ENCODE measurements at regions not wholly inside any gene's neighbourhood (a gene's known extent, or its start where the extent isn't known, plus 50 kb on each side); places are given as distances from the start of the nearest gene placed in this dataset.

GRCh38 chr2:9778012-9778411 lies 65.3 kb upstream of the TAF1B start:
- Histone ChIP-seq H3K4me1 (ENCODE audit: control insufficient read depth, insufficient read depth, low read depth, low read length) (no peaks in the 10 kb centered on the region), H2AFZ (ENCODE audit: low read depth, low read length) (no peak overlapping the region), H3K4me3 (ENCODE audit: insufficient read depth in 1 of 2, low read depth in 1 of 2, low read length in 2 of 2) (no peak overlapping the region), H4K91ac (ENCODE audit: low read length) (no peak overlapping the region), H2BK12ac (ENCODE audit: low read length in 2 of 2) (no peak overlapping the region), H3K27ac (ENCODE audit: low read length, poor library complexity, severe bottlenecking) (no peak overlapping the region), H3K23ac (ENCODE audit: low read length in 2 of 2) (peak overlapping the region in 1 of 2 experiments; percentile 26), H3K14ac (ENCODE audit: low read length in 2 of 2) (no peak overlapping the region), H2AK5ac (ENCODE audit: low read length, severe bottlenecking) (no peak overlapping the region), H3K18ac (ENCODE audit: low read depth in 1 of 2, low read length in 2 of 2) (no peak overlapping the region), H3K9ac (ENCODE audit: low read length) (peak overlapping the region; percentile 79), H3K27me3 (ENCODE audit: control insufficient read depth in 1 of 2, insufficient read depth in 1 of 2, low read length in 2 of 2) (no peaks in the 10 kb centered on the region), H3K79me1 (replicated peaks; ENCODE audit: low read length, poor library complexity, severe bottlenecking) (no peaks in the 10 kb centered on the region), H3K4ac (ENCODE audit: low read depth in 1 of 2, low read length in 2 of 2) (no peak overlapping the region), H4K8ac (ENCODE audit: low read length) (no peak overlapping the region), H3K9me3 (ENCODE audit: control insufficient read depth, low read length) (no peaks in the 10 kb centered on the region), H2BK120ac (ENCODE audit: low read depth, low read length) (no peak overlapping the region), H3K4me2 (ENCODE audit: low read length, poor library complexity, severe bottlenecking) (no peak overlapping the region), H3K36me3 (ENCODE audit: control insufficient read depth in 1 of 2, insufficient read depth in 2 of 2, low read depth in 1 of 2, low read length in 2 of 2) (no peaks in the 10 kb centered on the region), H2BK5ac (ENCODE audit: low read depth, low read length, poor library complexity, severe bottlenecking) (no peak overlapping the region), H2BK15ac (ENCODE audit: low read depth, poor library complexity, severe bottlenecking) (no peak overlapping the region)
- WGBS = 75% methylated on average over 9 of the region's 9 CpGs
- DNase-seq = no peak

GRCh38 chr2:9778471-9779316 lies 64.6 kb upstream of the TAF1B start:
- H3K4me1 ChIP-seq (ENCODE audit: control insufficient read depth, insufficient read depth, low read depth, low read length) = no peaks in the 10 kb centered on the region
- WGBS = 78% methylated on average over 17 of the region's 17 CpGs
- H2BK15ac ChIP-seq (ENCODE audit: low read depth, poor library complexity, severe bottlenecking) = no peak overlapping the region
- no peak overlapping the region for H3K27ac ChIP-seq (ENCODE audit: low read length, poor library complexity, severe bottlenecking)
- no peak overlapping the region for H3K23ac ChIP-seq (ENCODE audit: low read length in 2 of 2)
- H3K9ac ChIP-seq (ENCODE audit: low read length) = peak overlapping the region; percentile 79
- no peak overlapping the region for H4K8ac ChIP-seq (ENCODE audit: low read length)
- no peak overlapping the region for H2BK120ac ChIP-seq (ENCODE audit: low read depth, low read length)
- no peak for DNase-seq
- no peaks in the 10 kb centered on the region for H3K79me1 ChIP-seq (replicated peaks; ENCODE audit: low read length, poor library complexity, severe bottlenecking)
- no peaks in the 10 kb centered on the region for H3K27me3 ChIP-seq (ENCODE audit: control insufficient read depth in 1 of 2, insufficient read depth in 1 of 2, low read length in 2 of 2)
- H3K36me3 ChIP-seq (ENCODE audit: control insufficient read depth in 1 of 2, insufficient read depth in 2 of 2, low read depth in 1 of 2, low read length in 2 of 2) = no peaks in the 10 kb centered on the region
- H4K91ac ChIP-seq (ENCODE audit: low read length) = no peak overlapping the region
- no peak overlapping the region for H2BK12ac ChIP-seq (ENCODE audit: low read length in 2 of 2)
- H3K4me2 ChIP-seq (ENCODE audit: low read length, poor library complexity, severe bottlenecking) = no peak overlapping the region
- H3K14ac ChIP-seq (ENCODE audit: low read length in 2 of 2) = no peak overlapping the region
- H2AFZ ChIP-seq (ENCODE audit: low read depth, low read length) = no peak overlapping the region
- H2AK5ac ChIP-seq (ENCODE audit: low read length, severe bottlenecking) = no peak overlapping the region
- H3K4me3 ChIP-seq (ENCODE audit: insufficient read depth in 1 of 2, low read depth in 1 of 2, low read length in 2 of 2) = no peak overlapping the region
- no peaks in the 10 kb centered on the region for H3K9me3 ChIP-seq (ENCODE audit: control insufficient read depth, low read length)
- no peak overlapping the region for H2BK5ac ChIP-seq (ENCODE audit: low read depth, low read length, poor library complexity, severe bottlenecking)
- H3K4ac ChIP-seq (ENCODE audit: low read depth in 1 of 2, low read length in 2 of 2) = no peak overlapping the region
- no peak overlapping the region for H3K18ac ChIP-seq (ENCODE audit: low read depth in 1 of 2, low read length in 2 of 2)

- no peak overlapping the region for H2BK120ac ChIP-seq (ENCODE audit: low read depth, low read length)
- DNase-seq = no peak
- no peak overlapping the region for H3K9ac ChIP-seq (ENCODE audit: low read length)
- H2BK15ac ChIP-seq (ENCODE audit: low read depth, poor library complexity, severe bottlenecking) = no peak overlapping the region
- no peak overlapping the region for H4K8ac ChIP-seq (ENCODE audit: low read length)
- H3K36me3 ChIP-seq (ENCODE audit: control insufficient read depth in 1 of 2, insufficient read depth in 2 of 2, low read depth in 1 of 2, low read length in 2 of 2) = no peaks in the 10 kb centered on the region
- no peaks in the 10 kb centered on the region for H3K4me1 ChIP-seq (ENCODE audit: control insufficient read depth, insufficient read depth, low read depth, low read length)
- H3K79me1 ChIP-seq (replicated peaks; ENCODE audit: low read length, poor library complexity, severe bottlenecking) = no peaks in the 10 kb centered on the region
- H3K4ac ChIP-seq (ENCODE audit: low read depth in 1 of 2, low read length in 2 of 2) = no peak overlapping the region
- WGBS = 92% methylated on average over 13 of the region's 14 CpGs
- H3K18ac ChIP-seq (ENCODE audit: low read depth in 1 of 2, low read length in 2 of 2) = peak overlapping the region in 1 of 2 experiments; percentile 22
- no peak overlapping the region for H2AK5ac ChIP-seq (ENCODE audit: low read length, severe bottlenecking)
- no peaks in the 10 kb centered on the region for H3K27me3 ChIP-seq (ENCODE audit: control insufficient read depth in 1 of 2, insufficient read depth in 1 of 2, low read length in 2 of 2)
- H3K4me2 ChIP-seq (ENCODE audit: low read length, poor library complexity, severe bottlenecking) = no peak overlapping the region
- H3K4me3 ChIP-seq (ENCODE audit: insufficient read depth in 1 of 2, low read depth in 1 of 2, low read length in 2 of 2) = no peak overlapping the region
- no peak overlapping the region for H3K14ac ChIP-seq (ENCODE audit: low read length in 2 of 2)
- H2AFZ ChIP-seq (ENCODE audit: low read depth, low read length) = no peak overlapping the region
- no peak overlapping the region for H4K91ac ChIP-seq (ENCODE audit: low read length)
- H3K23ac ChIP-seq (ENCODE audit: low read length in 2 of 2) = no peak overlapping the region
- no peak overlapping the region for H2BK12ac ChIP-seq (ENCODE audit: low read length in 2 of 2)
- no peak overlapping the region for H2BK5ac ChIP-seq (ENCODE audit: low read depth, low read length, poor library complexity, severe bottlenecking)
- no peak overlapping the region for H3K27ac ChIP-seq (ENCODE audit: low read length, poor library complexity, severe bottlenecking)
- no peaks in the 10 kb centered on the region for H3K9me3 ChIP-seq (ENCODE audit: control insufficient read depth, low read length)
These were observed 63.5 kb upstream of the TAF1B start for GRCh38 chr2:9779596-9780264.

GRCh38 chr2:9780368-9781130 lies 62.7 kb upstream of the TAF1B start:
- H4K91ac ChIP-seq (ENCODE audit: low read length) = no peak overlapping the region
- 92% methylated on average over 8 of the region's 10 CpGs for WGBS

More at GRCh38 chr2:9780368-9781130, 62.7 kb upstream of the TAF1B start:
- H4K8ac ChIP-seq (ENCODE audit: low read length) = no peak overlapping the region
- H3K23ac ChIP-seq (ENCODE audit: low read length in 2 of 2) = no peak overlapping the region
- H3K4me3 ChIP-seq (ENCODE audit: insufficient read depth in 1 of 2, low read depth in 1 of 2, low read length in 2 of 2) = no peak overlapping the region
- H2AK5ac ChIP-seq (ENCODE audit: low read length, severe bottlenecking) = no peak overlapping the region
- H2BK120ac ChIP-seq (ENCODE audit: low read depth, low read length) = no peak overlapping the region
- H3K4me1 ChIP-seq (ENCODE audit: control insufficient read depth, insufficient read depth, low read depth, low read length) = no peaks in the 10 kb centered on the region
- H3K9me3 ChIP-seq (ENCODE audit: control insufficient read depth, low read length) = no peaks in the 10 kb centered on the region
- no peak overlapping the region for H2BK5ac ChIP-seq (ENCODE audit: low read depth, low read length, poor library complexity, severe bottlenecking)
- no peak overlapping the region for H3K14ac ChIP-seq (ENCODE audit: low read length in 2 of 2)
- H3K9ac ChIP-seq (ENCODE audit: low read length) = no peak overlapping the region
- no peak for DNase-seq
- H2BK12ac ChIP-seq (ENCODE audit: low read length in 2 of 2) = no peak overlapping the region
- no peak overlapping the region for H3K18ac ChIP-seq (ENCODE audit: low read depth in 1 of 2, low read length in 2 of 2)
- H3K36me3 ChIP-seq (ENCODE audit: control insufficient read depth in 1 of 2, insufficient read depth in 2 of 2, low read depth in 1 of 2, low read length in 2 of 2) = no peaks in the 10 kb centered on the region
- H2AFZ ChIP-seq (ENCODE audit: low read depth, low read length) = no peak overlapping the region
- no peak overlapping the region for H3K27ac ChIP-seq (ENCODE audit: low read length, poor library complexity, severe bottlenecking)
- H2BK15ac ChIP-seq (ENCODE audit: low read depth, poor library complexity, severe bottlenecking) = no peak overlapping the region
- H3K4me2 ChIP-seq (ENCODE audit: low read length, poor library complexity, severe bottlenecking) = no peak overlapping the region
- no peaks in the 10 kb centered on the region for H3K27me3 ChIP-seq (ENCODE audit: control insufficient read depth in 1 of 2, insufficient read depth in 1 of 2, low read length in 2 of 2)
- H3K4ac ChIP-seq (ENCODE audit: low read depth in 1 of 2, low read length in 2 of 2) = no peak overlapping the region
- H3K79me1 ChIP-seq (replicated peaks; ENCODE audit: low read length, poor library complexity, severe bottlenecking) = no peaks in the 10 kb centered on the region
